K562 (cell line): ENCODE measurements at regions not wholly inside any gene's neighbourhood (a gene's known extent, or its start where the extent isn't known, plus 50 kb on each side); places are given as distances from the start of the nearest gene placed in this dataset.
A peak's percentile ranks its signal among the peaks of the same experiment; 100 is the strongest.

ENCODE experiments used
- CBX3 ChIP-seq, 2 experiments: IDR thresholded peaks; 1 replicate in 1 of 2; 2 replicates in 1 of 2; pipeline ENCODE4 v1.6.1; 2012; ENCODE audit warnings: inconsistent platforms in 2 of 2, low read length in 2 of 2, borderline replicate concordance in 1 of 2, control low read depth in 1 of 2
- ETV6 ChIP-seq, 3 experiments: fragments of 150-350 bp in 1 of 3; sonication (generic) in 1 of 3; formaldehyde crosslinking in 1 of 3; IDR thresholded peaks; 2 replicates each; pipeline versions ENCODE4 v1.6.1 to v1.8.0; 2014 to 2022; ENCODE audit warnings: borderline replicate concordance in 2 of 3, low read depth in 2 of 3, antibody characterized with exemption in 1 of 3, low read length in 1 of 3, mild to moderate bottlenecking in 1 of 3, missing genetic modification reagents in 1 of 3
- MEIS2 ChIP-seq: fragments of 450-650 bp; IDR thresholded peaks from 2 replicates; pipeline ENCODE4 v1.6.1; 2014; ENCODE audit warnings: mild to moderate bottlenecking; ENCODE audit not compliant: partially characterized antibody
- MGA ChIP-seq: fragments of 450-650 bp; IDR thresholded peaks from 2 replicates; pipeline ENCODE4 v1.6.1; 2016; ENCODE audit warnings: mild to moderate bottlenecking, moderate library complexity
- PHB ChIP-seq: fragments of 250-450 bp; sonication (Bioruptor Pico); IDR thresholded peaks from 2 replicates; pipeline ENCODE4 v1.5.0; 2021
- POLR2AphosphoS5 ChIP-seq: IDR thresholded peaks from 2 replicates; pipeline ENCODE4 v1.6.1; 2011; ENCODE audit warnings: mild to moderate bottlenecking, low read depth, low read length, moderate library complexity; ENCODE audit not compliant: control insufficient read depth, insufficient read depth
- THRB ChIP-seq: fragments of 450-650 bp; formaldehyde crosslinking; conservative IDR thresholded peaks from 2 replicates; pipeline ENCODE4 v1.4.0; 2022; ENCODE audit warnings: mild to moderate bottlenecking, missing genetic modification characterization
- YY1 ChIP-seq, 3 experiments: IDR thresholded peaks; 2 replicates each; pipeline ENCODE4 v1.6.1; 2011; ENCODE audit warnings: low read length in 2 of 3, mild to moderate bottlenecking in 2 of 3, moderate library complexity in 2 of 3, borderline replicate concordance in 1 of 3, control low read depth in 1 of 3, low read depth in 1 of 3; ENCODE audit not compliant: insufficient read depth in 3 of 3, insufficient replicate concordance in 2 of 3, control insufficient read depth in 1 of 3, insufficient read length in 1 of 3; ENCODE audit errors: extremely low read depth in 1 of 3
- ZFP36 ChIP-seq: fragments of 150-350 bp; IDR thresholded peaks from 2 replicates; pipeline ENCODE4 v1.6.1; 2018; ENCODE audit warnings: low read length, low read depth; ENCODE audit not compliant: partially characterized antibody
- ZNF316 ChIP-seq: fragments of 450-650 bp; IDR thresholded peaks from 2 replicates; pipeline ENCODE4 v1.6.1; 2016

- TF ChIP-seq MGA = no peak
- no peak for TF ChIP-seq PHB (CRISPR knock-in tag)
- TF ChIP-seq ZNF316 = no peak
- TF ChIP-seq ZFP36 = no peak
- TF ChIP-seq ETV6 (IDR thresholded peaks at IDR 0.05; ENCODE audit: borderline replicate concordance in 1 of 2, low read depth in 2 of 2, low read length in 1 of 2) = no peak
- no peak for TF ChIP-seq ETV6 (CRISPR knock-in tag; IDR thresholded peaks at IDR 0.05; ENCODE audit: borderline replicate concordance)
- TF ChIP-seq CBX3 (IDR thresholded peaks at IDR 0.05; ENCODE audit: borderline replicate concordance in 1 of 2, low read length in 2 of 2) = 0 out of 3 replicates have a peak, but pooled peaks of 1 of the 2 experiments have one; percentile 14
- no peak for TF ChIP-seq YY1 (IDR thresholded peaks at IDR 0.05; ENCODE audit: borderline replicate concordance in 1 of 3, control insufficient read depth in 1 of 3, extremely low read depth in 1 of 3, insufficient read depth in 3 of 3, insufficient read length in 1 of 3, insufficient replicate concordance in 2 of 3, low read depth in 1 of 3, low read length in 2 of 3)
- TF ChIP-seq MEIS2 = no peak
- TF ChIP-seq POLR2AphosphoS5 = no peak
- TF ChIP-seq THRB = no peak
Observed at GRCh38 chrX:40922307-40922706, 162.9 kb upstream of the USP9X start (continued).
